Hematopoietic multipotent progenitor cell treated with erythropoietin and hydrocortisone succinate and interleukin-3 and kit ligand, for 4 days (in vitro differentiated cells): ENCODE measurements at regions not wholly inside any gene's neighbourhood (a gene's known extent, or its start where the extent isn't known, plus 50 kb on each side); places are given as distances from the start of the nearest gene placed in this dataset.
A peak's percentile ranks its signal among the peaks of the same experiment; 100 is the strongest.
"Not testable (repeated sequence)": the region's sequence is repeated elsewhere in the genome, so short reads cannot be mapped to it uniquely, and the experiment has no call there.

ENCODE experiments used
- DNase-seq: peaks from one replicate; pipeline ENCODE4 v3.0.0-alpha.2; 2015

DNA sequence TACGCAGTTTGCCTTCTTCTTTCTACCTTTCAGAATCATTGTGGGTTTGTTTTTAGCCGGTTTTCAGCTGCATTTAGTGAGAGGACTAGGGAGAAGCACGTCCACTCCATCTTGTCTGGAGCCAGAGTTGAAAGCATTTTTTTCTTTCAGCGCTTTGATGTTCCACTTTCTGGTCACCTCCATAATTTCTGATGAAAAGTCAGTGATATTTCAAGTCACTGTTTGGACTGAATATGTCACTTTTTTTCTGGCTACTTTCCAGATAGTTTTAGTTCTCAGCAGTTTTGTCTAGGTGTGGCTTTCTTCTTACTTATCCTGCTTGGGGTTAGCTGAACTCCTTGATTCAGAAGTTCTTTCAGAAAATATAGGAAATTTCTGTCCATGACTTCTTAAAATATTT, 123.9 kb upstream of the IER5L start:
- no peak for DNase-seq

DNA sequence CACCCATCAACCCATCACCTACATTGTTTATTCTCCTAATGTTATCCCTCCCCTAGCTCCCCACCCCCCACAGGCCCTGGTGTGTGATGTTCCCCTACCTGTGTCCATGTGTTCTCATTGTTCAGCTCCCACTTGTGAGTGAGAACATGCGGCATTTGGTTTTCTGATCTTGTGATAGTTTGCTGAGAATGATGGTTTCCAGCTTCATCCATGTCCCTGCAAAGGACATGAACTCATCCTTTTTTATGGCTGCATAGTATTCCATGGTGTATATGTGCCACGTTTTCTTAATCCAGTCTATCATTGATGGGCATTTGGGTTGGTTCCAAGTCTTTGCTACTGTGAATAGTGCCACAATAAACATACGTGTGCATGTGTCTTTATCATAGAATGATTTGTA, 118.1 kb upstream of the IER5L start:
- DNase-seq: not testable (repeated sequence)

DNA sequence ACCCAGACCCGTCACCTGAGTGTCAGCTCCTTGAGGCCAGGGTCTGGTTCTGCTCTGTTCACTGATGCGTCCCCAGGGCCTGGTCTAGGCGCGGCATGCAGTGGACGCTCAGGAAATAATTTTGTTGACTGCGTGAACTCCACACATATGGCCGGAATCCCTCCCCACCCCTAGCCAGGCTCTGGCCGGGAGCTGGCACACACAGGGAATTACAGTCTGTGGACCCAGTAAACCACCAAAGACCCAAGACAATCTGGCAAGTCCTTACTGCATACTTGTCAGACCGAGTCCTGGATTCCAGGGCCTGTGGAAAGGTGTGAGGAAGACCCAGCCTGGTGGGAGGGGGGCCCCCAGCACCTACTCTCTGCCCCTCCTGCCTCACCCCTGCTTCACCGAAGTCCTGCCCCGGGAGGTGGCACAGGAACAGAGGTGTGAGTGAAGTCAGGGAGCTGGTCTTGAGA, 113.0 kb upstream of the IER5L start:
- no peak for DNase-seq

DNA sequence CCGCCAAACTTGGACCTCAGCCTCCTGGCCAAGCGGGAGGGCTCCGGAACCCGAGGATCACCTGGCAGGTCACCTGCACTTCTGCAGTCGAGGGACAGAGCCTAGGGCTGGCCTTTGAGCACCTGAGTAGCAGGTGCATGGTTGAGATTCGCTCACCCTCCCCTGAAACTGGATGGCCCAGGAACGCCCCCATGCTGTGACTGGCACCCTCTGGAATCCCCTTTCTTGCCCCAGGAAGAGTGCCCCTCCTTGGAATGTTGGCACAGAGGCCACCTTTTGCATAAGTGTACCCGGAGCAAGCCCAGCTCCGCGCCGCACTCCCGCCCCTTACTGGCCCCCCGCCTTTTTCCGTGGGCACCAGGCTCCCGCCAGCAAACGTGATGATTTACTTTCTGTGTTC, 112.5 kb upstream of the IER5L start:
- no peak for DNase-seq

DNA sequence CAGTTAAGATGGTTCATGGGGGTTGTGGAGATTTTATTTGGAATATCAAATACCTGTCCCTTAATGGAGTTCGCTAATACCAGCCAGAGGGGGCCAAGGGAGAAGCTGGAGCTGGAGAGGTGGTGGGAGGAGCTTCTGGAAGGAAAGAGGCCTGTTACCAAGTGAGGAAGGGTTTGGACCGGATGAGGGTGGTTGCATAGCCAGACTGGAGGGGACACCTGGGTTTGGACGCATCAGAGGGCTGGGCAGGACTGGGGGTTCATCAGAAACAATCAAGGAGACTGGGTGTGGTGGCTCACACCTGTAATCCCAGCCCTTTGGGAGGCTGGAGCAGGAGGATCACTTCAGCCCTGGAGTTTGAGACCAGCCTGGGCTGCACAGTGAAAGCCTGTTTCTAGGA, 111.8 kb upstream of the IER5L start:
- no peak for DNase-seq

DNA sequence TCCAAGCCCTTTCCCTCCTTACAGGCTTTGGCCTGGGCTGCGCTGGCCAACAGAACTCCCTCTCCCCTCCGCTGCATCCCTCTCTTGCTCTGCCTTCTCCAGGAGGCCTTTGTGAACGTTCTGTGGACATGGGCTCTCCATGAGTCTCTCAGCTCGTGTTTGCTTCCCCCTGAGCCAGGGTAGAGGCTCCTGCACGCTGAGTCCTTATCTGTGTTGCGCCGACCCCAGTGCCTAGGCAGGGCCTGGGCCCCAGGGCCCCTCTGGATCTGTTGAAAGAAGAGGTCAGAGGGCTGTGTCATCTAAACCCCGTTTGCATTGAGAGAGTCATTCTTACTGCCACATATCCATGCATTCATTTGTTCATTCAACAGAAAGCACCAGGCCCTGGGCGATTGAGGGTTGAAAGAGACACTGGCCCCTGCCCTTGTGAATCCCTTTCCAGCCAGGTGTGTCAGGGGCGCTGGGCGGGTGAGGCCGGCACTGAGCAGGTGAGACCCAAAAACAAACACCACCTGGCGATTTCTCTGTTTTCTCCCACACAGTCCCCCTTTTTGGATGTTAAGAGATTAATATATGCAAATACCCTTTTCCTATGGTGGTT, 111.2 kb upstream of the IER5L start:
- no peak for DNase-seq

DNA sequence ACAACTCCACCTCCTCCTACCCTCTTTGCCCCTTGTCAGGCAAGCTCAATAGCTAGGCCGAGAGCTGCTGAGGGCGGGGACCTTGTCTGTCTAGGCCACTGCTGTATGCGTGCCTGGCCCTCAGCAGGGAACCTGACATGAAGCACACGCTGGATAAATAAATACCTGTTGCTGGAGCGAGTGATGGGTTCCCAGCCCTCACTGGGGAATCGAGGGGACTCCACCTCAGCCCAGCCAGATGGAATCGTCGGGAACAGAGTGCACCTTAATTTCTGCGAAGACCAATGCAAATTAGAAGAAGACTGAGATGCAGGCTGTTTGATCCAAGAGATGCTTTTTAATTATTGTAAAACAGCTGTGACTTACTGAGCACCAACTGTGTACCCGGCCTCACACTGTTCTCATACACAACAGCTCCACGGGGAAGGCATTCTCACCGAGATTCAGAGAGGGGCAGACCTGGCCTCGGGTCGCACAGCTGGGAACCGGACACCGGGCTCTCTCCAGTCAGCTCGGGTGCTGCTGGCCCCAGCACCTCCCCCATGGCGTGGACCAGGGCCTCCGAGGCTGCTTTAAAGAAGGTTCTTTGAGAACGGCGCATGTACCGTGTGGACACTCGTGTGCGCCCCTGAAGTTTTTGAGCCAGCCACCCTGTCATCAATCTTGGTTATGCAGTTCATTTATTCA, 109.7 kb upstream of the IER5L start:
- DNase-seq: no peak

DNA sequence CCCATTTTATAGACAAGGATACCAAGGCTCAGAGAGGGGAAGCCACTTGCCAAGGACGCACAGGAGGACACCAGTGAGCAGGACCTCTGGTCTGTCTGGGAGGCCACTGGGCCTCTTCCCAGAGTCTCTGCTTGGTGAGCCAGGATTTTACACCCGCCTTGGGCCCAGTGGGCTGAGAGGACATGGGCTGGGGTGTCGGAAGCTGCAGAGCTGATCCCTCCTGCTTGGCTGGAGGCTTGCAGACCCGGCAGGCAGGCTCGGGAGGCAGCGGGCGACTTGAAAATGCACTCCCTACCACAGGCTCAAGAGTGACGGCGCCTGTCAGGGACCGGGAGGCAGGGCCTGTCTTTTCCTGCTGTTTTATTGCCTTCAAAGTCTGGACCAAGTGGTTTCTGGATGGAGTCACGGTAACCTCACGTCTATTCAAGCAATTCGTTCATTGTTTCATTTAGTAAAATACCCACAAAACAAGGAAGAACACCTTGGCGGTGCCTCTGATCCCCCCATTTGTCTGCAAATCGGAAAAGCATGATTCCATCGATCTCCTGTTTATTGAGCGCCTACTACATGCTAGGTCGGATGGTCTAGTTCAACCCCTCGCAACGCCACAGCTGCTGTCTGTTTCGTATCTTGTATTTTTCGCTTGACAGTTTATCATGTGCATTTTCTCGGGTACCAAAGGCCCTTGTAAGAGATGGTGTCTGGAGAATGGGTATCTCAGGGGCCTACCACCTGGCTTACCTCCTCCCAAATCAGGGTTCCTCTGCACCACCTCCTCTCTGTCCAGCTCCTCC, 108.1 kb upstream of the IER5L start:
- no peak for DNase-seq

DNA sequence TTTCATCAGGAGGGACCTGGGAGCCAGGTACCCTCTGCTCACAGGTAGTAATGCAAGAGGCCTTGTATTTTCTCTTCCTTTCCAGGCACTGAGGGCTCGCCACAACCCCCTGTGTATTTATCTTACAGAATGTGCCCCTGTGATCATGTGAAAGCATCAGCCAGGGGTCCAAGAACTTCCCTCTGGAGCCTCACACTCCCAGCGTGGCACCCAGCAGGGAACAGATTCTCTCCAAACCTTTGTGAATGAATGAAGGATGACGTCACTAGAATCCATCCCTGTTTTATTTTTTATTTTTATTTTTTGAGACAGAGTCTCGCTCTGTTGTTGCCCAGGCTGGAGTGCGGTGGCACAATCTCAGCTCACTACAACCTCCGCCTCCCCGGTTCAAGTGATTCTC, 107.3 kb upstream of the IER5L start:
- DNase-seq: no peak

DNA sequence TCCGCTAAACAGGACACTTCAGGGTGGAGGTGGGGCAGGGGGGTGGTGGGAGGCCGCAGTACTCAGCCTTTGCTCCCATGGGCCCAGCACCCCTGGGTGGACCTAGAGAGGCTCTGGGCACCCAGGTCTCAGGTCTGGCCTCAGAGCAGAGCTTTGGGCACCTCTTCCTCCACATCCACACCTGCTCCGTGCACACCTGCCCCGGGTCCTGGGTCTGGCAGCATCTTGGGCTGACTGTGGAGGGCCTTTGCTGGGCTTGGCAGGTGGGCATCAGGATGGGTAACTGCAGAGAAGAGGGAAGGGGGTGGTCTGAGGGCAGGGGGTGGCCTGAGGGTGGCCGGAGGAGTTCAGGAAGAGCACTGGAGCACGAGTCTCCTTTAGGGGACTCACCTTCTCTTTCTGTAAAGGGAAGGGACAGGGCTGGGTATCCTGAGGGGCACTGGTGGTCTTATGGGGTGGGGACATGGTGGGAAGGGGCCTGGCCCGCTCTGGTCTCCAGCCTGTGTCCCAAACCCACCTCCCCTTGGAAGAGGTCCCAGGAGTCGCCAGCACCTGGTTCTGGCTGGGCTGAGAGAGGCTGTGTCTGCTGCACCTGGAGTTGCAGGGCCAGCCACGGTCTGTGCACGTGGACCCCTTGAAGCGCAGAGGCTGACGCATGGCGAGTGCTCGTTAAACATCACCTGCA, 106.7 kb upstream of the IER5L start:
- no peak for DNase-seq

DNA sequence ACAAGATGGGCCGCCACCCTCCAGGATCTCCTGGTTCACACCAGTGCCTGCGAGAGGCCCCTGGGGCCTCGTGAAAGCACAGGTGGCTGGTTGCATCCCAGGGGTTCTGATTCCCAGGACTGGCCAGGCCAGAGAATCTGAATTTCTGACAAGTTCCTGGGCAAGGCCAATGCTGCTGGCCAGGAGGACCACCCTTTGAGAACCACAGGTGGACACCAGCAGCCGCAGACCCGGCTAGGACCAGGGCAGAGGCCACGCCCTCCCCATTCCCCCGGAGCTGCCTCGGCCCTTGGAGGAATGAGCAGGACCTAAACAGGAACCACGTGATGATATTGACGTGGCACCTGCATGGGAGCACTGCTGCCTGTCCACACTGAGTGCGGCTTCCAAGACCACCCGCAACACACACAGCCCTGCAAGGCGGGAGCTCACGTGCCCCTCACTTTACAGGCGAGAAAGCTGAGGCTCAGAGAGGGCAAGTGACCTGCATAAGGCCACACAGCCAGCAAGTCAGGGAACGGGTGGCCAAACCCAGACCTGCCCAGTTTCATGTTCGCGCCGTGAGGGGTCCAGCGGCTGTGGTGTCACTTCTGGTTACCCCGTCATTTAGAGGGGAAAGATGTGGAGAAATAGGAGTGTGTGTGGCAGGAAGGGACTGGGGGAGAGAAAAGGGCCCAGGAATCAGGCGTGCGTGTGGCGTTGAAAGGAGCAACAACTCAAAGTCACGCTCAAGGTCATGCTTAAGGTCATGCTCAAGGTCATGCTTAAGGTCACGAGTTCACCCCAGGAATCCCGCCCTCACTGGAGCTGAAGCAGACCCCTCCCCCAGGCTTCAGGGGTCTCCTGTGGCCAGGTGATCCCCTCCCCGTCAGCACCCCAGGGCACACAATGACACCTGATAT, 105.9 kb upstream of the IER5L start:
- DNase-seq: no peak

DNA sequence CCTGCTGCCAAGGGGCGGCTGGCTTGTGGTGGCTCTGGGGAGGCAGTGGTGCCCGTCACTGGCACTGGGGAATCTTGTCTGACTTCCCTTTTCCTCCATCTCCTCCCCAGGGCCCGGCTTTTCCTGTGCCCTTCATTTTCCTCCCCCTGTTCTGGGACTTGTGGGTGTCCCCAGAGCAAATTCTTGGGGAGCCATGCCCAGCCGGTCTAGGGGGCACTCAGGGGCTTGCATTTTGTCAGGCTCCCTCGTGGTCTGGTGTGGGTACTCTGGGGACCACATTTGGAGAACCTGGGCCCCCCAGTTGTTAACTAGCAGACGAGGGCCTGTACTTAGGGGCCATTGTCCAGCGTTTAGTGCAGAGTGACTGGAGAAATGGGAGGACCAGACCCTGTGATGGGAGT, 105.2 kb upstream of the IER5L start:
- DNase-seq: no peak

DNA sequence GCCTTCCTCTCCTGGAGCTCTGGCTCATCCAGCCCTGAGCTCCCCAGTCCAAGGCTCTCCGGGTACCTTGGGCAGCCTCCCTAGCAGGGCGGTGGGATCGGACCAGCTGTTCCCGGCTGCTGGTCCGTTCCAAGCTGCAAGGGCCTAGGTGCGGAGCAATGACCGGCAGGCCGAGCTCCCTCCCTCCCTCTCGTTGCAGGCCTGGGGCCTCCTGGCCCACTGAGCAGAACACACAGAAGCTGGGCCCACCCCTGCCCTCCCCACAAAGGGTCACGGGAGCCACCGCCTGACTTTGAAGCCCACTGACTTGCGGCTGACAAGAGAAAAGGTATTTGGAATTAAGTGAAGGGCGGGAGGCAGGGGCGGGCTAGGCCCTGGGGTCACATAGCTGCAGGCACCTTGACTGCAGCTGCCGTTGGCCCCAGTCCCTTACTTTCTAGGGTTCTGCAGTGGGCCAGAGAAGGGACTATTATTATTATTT, 104.7 kb upstream of the IER5L start:
- no peak for DNase-seq

DNA sequence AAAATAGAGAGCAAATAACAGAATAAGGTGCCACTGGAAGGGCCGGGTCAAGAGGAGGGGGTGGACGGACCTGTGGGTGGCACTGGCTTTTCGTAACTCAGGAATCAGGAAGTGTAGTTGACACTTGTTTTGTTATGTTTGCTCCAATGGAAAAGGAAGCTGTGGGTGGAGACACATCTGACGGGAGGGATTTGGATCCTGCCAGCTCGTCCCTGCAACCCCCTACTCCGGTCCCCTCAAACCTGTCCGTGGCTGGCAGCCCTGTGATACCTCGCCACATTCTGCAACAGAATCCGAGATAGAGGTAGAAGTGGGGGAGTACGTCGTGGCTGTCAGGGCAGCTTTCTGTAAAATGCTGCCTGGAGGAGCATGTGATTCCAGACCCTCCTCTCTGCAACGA, 104.2 kb upstream of the IER5L start:
- peak; percentile 24 for DNase-seq

DNA sequence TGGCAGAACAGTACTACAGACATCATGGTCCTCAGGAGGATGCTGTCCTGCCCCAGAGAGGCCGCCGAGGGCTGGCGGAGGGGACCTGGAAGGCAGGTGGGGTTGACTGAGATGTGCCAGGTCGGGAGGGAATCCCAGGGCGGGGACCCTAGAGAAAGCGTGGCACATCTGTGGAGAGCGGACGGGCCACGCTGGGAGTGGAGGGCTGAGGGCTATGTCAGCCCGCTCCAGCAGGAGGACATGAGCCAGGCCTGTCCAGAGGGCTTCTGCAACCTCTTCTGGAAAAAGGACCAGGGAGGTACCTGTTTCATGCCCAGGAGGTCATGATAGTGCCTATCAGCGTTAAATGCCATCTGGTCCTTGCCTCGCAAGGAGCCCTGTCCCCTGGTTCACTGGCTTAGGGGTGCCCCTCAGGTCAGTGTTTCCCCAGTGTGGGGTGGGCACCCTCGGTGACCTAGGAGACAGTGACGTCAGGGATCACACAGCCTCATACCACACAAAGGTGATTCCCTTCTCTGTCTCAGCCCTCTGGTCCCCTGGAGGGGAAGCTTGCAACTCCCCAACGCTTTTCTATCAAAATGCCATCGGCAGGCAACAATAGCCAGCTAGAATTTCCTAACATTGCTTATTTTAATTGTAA, 103.6 kb upstream of the IER5L start:
- DNase-seq: no peak

DNA sequence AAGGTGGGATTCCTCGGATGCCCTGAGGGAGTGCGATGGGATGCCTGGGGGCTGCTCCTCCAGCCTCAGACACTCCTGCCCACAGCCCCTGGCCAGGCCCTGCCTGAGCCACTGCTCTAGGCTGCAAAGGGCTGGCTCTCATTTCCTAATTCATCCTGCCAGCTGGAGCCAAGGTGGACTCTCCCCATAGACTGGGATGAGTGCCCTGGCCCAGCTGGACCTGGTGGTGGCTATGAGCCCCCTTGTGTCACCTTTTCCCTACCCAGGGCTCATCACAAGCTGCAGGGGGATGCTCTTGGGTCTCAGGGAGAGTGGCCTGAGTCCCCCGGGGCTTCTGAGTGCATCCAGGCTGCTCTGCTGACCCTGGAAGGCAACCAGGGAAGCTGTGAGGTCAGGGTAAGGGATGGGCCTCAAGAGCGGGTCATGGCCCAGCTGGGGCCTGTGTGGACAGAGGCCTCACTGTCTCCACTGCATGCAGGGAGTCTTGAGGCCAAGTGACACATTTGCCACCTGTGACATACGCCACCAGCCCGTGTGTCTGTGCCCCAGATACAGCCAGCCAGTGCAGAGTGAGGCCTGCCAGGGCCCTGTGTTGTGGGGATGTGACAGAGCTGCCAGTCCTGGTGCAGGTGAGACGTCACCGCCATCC, 102.7 kb upstream of the IER5L start:
- DNase-seq: no peak

DNA sequence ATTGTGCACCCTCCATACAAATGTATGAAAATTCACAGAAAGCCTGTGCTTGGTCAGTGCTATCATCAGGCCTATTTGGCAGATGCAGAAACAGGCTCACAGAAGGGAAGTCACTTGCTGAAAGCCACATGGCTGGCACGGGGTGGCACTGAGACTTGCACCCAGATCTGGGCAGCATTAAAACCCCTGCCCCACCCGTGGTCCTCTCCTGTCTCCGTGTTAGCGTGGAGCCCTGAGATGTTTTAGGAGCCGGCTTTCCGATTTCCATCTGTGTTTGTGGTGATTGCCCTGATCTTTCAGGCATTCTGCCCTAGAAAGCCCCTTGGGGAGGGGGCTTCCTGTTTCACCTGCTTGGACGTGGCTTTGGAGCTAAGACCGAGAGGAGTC, 102.2 kb upstream of the IER5L start:
- no peak for DNase-seq

DNA sequence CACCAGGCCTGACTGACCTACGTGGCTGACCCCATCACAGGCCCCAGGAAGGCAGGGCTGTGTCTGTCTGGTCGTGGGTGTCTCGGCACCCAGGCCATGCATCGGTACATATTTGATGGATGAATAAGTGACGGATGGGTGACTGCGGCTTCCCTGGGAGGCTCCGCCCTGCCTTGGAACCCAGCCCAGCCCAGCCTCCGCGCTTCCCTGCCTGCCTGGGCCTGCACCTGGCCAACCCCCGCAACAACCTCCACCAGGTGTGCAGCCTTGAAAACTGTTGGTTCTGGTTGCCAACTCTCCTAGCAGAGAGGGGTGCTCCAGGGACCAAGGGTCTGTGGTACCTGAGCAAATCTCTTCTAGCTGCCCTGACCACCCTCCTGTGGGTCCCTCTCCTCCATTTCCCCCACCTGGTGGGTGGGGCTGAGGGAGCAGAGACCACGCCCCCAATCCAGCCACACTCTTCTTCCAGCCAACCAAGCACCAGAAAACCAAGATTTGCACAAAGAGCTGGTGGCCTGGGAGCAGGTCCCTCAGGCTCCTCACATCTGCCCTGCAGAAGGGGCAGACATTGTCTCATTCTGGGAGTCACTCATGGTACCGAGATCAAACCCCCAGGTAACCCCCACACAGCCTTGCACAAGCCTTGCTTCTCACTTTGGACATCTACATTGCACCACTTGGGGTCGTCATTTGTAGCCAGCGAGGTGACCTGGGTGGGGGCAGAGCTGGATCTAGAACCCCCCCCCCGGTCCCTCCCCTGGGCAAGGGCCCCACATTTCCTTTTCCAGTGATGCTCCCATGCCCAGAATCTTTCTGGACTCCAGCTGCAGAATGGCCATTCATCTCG, 100.6 kb upstream of the IER5L start:
- no peak for DNase-seq

DNA sequence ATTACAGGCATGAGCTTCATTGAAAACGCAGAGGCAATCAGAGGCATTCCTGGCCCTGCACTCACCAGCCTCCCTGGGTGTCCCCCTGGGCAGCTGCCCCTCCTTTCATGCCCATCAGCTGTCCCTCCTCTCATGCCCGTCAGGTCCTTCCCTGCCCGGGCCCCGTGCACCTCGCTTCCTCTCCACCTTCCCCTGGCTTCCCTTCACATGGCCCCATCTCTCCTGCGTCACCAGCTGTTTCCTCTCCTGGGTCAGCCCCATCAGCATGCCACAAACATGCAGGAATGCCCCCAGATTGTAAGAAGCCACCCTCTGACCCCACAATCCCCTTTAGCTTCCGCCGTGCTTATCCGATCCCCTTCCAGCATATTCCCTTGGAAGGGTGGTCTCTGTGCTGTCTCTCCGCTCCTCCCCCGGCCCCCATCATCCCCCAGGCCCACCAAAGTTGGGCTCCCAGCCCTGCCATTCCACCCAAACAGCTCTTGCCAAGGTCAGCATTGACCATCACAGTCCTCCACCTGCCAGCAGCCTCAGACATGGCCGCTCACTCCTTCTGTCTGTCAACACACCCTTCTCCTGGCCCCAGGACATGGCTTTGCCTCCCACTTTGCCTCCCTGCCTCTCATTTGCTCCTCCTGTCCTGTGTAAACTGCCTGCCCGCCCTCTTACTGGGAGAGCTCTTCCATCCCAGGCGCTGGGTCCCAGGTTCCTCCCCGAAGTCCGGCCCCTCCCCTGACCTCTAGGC, 98.6 kb upstream of the IER5L start:
- DNase-seq: no peak
